Fibroblast of skin of scalp (primary cell): ENCODE measurements at regions not wholly inside any gene's neighbourhood (a gene's known extent, or its start where the extent isn't known, plus 50 kb on each side); places are given as distances from the start of the nearest gene placed in this dataset.

Experiments used
- DNase-seq: peaks from one replicate; pipeline ENCODE4 v3.0.0-alpha.2; 2013

- DNase-seq: no peak
Measured at GRCh38 chr7:26560526-26561256, 269.0 kb downstream of the SNX10 start.

GRCh38 chr7:26562841-26563240, 271.2 kb downstream of the SNX10 start:
- no peak for DNase-seq

DNA sequence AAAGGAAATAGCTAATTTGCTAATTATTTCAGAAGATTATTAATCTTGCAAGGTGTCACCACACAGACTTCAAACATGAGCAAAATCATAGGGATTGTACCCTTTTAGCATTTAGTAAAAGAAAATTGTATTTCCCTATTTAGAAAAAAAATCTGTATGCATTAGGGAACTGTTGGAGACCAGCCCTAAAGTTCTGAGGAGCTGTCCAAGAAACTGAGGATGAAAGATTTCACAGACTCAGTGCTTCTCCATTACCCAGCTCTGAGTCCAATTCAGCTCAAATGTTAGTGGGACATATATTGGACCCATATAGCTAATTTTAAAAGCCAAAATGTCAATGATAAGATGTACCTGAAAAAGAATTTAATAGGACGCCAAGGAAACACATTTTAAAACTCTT, 271.7 kb downstream of the SNX10 start:
- no peak for DNase-seq

DNA sequence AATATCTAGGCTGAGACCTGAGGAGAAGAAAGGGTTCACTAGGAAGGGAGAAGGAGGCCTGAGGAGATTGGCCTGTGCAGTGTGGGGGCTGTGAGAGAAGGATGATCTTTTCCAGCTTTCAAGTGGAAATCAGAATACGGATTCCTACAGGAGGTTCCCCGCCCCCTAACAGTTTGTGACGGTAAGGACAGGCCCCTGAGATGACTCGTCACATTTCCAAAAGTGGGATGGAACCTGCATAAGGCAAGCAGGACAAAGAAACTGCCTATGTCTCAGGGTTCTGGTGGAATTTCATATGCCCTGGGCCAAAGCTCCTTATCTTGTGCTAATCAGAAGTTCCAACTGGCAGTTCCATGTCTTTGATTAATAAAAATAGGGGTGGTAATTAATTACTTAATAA, 275.6 kb downstream of the SNX10 start:
- no peak for DNase-seq

DNA sequence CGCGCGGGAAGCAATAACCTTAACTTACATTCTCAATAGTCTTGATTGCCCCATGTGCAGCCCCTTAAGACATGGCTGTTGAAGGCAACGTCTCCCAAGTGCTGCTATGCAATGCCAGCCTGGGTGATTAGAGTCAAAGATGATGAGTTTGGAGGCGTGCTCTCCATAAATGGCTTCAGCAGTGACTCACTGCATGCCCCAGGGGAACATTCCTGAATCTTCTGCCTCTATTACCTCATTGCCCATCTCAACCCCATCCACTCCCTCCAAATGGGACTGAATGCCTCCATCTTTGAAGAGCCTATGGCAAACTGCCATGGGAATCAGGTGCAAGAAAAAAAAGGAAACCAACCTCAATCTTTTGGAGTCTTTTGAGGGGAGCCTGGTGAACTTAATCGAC, 282.8 kb downstream of the SNX10 start:
- no peak for DNase-seq

- DNase-seq: no peak
Measured at GRCh38 chr7:26580064-26580591, 284.3 kb downstream of the SKAP2 start.

DNA sequence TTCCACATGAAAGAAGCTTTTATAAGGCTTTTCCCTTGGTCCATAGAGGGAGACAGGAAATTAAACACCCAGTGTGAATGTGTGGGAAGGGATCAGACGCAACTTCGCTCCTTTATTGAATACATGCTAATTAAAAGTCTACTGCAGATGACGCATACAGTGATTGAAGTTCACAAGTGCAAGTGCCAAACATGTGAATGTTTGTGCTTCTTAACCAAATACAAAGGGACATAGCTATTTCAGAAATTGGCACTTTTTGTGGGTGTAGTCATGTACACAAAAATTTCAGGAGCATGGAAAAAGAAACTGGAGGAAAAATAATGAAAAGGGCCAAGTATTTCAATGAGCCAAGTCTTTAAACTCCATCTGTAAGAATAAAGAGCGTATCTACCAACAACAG, 283.7 kb downstream of the SKAP2 start:
- no peak for DNase-seq

- DNase-seq: no peak
Measured at GRCh38 chr7:26583094-26583648, 281.2 kb downstream of the SKAP2 start.

- no peak for DNase-seq
Measured at GRCh38 chr7:26584326-26584725, 280.1 kb downstream of the SKAP2 start.

GRCh38 chr7:26584987-26585665, 279.3 kb downstream of the SKAP2 start:
- no peak for DNase-seq

DNA sequence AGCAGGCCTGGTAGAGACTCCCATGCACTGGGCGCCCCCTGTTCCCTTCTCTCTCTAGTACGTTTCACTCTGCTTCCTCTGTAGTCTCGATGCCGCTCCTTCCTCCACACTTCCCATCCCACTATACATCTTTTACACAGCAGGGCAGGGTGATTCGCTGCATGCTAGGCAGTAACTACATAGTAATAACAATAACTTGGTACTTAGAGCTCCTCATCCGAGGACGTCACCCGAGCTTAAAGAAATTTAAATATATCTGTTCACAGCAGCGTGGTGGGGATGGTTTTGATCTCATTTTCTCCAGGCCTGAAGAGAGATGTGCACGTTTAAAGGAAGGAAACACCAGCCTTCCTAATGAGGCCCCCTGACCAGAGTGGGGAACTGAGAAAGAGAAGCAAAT, 276.9 kb downstream of the SKAP2 start:
- no peak for DNase-seq

DNA sequence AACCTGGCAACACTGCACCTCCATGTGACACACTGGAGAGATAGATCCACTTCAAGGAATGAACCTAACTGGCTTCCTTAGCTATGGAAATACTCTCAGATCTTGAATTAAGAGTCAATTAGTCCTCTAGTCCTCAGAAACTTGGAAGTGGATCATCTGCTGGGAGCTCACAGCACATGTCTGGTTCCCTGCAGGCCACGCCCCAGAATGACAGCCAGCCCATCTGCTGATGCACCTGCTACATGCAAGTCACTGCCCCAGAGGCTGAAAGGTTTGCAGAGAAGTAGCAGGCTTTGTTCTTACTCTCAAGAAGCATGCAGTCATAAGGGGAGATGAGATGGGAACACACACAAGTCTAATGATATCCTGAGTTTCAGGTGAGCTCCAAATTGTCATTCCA, 275.9 kb downstream of the SKAP2 start:
- DNase-seq: no peak

DNA sequence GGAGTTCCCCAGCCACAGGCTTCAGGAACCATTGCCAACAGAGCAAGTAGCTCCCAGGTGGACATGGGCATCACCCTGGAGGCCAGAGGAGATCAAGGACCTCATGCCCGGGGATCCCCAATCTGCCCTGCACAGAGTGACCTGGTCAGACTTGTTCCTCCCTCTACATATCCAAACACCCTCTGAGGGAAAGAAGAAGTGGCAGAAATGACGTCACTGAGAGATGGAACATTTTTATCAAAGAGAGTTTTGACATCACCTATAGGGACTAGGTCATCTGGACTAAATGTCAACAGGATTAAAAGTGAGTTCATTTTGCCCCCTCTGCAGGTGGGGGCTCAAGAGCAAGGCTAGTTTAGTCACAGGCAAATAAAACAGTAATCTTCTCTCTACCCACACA, 273.7 kb downstream of the SKAP2 start:
- DNase-seq: no peak

GRCh38 chr7:26592011-26592410, 272.4 kb downstream of the SKAP2 start:
- DNase-seq: no peak

DNA sequence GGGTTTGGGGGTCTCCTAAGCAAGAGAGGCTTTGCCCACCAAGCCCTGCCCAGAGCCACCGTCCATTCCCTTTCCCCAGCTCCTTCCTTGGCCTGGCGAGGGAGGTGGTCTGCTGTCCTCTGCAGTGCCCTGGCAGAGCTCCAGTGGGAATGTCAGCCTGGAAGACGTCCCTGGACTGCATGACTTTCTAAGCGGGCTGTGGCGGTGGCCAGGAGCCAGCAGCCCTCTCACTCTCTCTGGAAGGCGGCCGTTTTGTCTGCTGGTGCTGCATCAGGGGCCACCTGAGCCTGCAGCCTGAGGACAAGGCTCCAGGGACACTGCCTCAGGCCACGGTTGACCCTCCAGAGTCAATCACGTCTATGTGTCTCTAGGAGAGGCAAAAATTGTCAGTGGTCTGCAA, 271.0 kb downstream of the SKAP2 start:
- no peak for DNase-seq

- DNase-seq: no peak
Measured at GRCh38 chr7:26593896-26594295, 270.5 kb downstream of the SKAP2 start.

GRCh38 chr7:26594553-26594952, 269.8 kb downstream of the SKAP2 start:
- no peak for DNase-seq

- no peak for DNase-seq
Measured at GRCh38 chr7:26598867-26599266, 265.5 kb downstream of the SKAP2 start.

GRCh38 chr7:26599982-26600381, 264.4 kb downstream of the SKAP2 start:
- DNase-seq: no peak

GRCh38 chr7:26600411-26600810, 264.0 kb downstream of the SKAP2 start:
- DNase-seq: no peak

GRCh38 chr7:26603631-26604030, 260.8 kb downstream of the SKAP2 start:
- no peak for DNase-seq

DNA sequence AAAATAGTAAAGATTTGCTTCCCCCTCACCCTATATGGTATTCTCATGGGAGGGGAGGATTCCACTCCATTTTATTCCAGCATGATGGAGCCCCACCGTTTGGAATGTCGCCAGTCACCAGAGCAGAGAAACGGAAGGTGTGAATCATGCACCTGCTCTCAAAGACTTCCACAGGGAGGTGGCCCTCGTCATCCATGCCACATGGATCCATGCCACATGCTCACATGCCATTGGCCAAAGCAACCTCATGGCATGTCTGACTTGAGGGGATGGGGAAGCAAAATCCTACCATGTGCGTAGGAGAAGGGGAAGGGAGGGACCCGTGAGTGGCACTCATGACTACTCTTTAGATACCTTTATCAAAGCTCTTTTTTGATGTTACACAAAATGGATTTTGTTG, 256.0 kb downstream of the SKAP2 start:
- no peak for DNase-seq

DNA sequence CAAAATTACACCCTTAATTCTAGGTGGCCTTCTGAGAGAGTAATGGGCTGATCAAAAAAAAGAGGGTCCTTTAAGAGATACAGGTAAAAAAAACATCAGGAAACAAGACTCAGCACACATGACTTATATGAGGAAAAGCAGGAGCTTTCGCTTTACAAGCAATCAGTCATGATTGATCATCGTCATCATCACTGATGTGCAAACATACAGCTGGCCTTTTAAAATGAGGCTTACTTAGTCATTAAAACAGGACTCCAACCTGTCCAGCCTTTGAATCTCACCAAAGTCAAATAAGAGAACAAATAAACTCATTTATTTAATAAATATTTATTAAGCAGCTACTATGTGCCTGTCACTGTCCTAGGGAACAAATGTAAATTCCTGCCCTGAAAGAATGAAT, 255.3 kb downstream of the SKAP2 start:
- DNase-seq: no peak

DNA sequence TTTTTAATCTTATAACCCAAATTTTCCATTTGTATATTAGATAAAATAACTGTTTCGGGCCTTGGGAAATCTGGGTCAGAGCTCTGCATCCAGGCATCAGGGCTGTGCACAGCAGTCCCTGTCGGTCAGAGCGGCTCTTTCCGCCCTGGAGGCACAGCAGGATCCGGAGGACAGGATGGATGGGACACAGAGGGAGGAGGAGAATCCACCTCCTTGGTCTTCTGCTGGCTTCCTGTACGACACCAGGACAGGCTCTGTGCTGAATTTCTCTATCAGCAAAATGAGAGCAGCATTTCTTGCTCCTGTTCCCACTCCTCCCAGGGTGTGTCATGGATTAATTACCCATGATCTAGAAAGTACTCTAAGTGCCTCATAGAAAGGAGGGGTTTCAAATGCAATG, 254.9 kb downstream of the SKAP2 start:
- DNase-seq: no peak
